CD1c-positive myeloid dendritic cell (primary cell): ENCODE measurements at regions not wholly inside any gene's neighbourhood (a gene's known extent, or its start where the extent isn't known, plus 50 kb on each side); places are given as distances from the start of the nearest gene placed in this dataset.

Experiments
- DNase-seq: peaks from one replicate; pipeline ENCODE4 v3.0.0-alpha.2; 2016; ENCODE audit errors: extremely low spot score

GRCh38 chr22:49213731-49214352, 613.8 kb downstream of the BRD1 start:
- no peak for DNase-seq

- no peak for DNase-seq
Observed at GRCh38 chr22:49212466-49212865, 615.2 kb downstream of the BRD1 start.

GRCh38 chr22:49212002-49212401, 615.7 kb downstream of the BRD1 start:
- no peak for DNase-seq

- DNase-seq, result no peak
Observed at GRCh38 chr22:49211176-49211575, 616.5 kb downstream of the BRD1 start.

DNA sequence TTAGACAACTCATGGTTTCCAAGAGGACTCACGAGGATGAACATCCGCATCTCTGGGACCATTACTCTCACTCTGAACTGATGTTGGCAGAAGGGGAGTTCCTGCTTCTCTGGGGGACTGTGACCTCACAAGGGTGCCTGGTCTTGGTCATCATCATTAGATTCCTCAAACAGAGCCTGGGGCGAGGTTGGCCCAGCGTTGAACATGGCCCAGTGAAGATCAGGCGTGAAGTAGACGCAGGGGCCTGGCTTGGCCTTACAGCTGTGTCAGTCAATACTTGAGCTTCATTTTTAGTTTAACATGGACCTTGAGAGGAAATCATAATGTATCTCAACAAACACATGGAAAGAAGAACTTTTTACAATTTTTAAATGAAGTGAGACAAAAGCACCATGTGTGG, 617.1 kb downstream of the BRD1 start:
- DNase-seq, result no peak

- no peak for DNase-seq
Observed at GRCh38 chr22:49209452-49210195, 618.0 kb downstream of the BRD1 start.

GRCh38 chr22:49208768-49209252, 618.9 kb downstream of the BRD1 start:
- DNase-seq, result no peak

GRCh38 chr22:49208004-49208402, 619.7 kb downstream of the BRD1 start:
- DNase-seq, result no peak

- DNase-seq, result no peak
Observed at GRCh38 chr22:49207008-49208003, 620.4 kb downstream of the BRD1 start.

- DNase-seq, result no peak
Observed at GRCh38 chr22:49206281-49206680, 621.4 kb downstream of the BRD1 start.

DNA sequence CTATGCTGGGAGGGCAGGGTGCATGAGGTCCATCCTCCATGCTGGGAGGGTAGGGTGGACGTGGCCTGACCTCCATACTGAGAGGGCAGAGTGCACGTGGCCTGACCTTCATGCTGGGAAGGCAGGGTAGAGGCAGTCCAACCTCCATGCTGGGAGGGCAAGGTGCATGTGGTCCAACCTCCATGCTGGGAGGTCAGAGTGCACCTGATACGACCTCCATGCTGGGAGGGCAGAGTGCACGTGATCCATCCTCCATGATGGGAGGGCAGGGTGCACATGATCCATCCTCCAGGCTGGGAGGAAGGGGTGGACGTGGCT, 622.2 kb downstream of the BRD1 start:
- DNase-seq, result no peak

DNA sequence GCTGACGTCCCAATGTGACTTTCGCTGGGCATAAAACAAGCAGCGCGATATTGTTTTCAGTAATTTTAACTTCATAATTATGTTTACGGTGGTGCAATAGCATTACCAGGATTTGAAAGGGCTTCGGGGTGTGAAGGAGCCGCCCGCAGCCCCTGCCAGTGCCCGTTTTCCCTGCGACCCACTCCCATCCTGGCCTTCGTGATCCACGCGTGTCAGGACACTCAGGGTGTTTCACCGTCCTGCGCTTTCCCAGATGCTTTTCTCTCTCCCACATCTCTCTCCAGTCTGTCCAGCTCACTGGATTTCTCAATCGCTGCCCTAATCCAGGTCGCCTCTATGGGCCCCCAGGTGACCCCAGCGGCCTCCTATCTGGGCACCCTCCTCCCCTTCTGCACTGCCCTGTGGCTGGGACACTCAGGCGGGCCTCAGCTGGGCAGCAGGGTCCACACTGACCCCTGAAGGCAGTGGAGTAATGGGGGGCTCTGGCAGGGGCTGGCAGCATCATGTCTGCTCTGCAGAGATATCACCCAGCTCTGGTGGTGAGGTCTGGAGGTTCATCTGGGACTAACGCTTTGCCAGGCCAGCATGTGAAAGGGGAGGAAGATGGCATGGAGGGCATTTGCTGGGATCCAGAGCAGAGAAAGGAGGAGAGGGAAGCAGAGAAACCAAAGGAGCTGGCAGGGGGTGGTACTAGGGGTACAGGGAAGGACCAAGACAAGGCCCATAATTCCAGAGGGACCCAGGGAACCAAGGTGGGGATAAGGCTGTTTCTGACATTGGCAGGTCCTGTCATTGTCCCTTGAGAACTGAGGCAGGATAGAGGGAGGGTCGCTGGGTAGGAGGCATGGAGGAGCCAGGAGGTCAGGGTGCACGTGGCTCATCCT, 622.8 kb downstream of the BRD1 start:
- no peak for DNase-seq

GRCh38 chr22:49203859-49204598, 623.6 kb downstream of the BRD1 start:
- no peak for DNase-seq

DNA sequence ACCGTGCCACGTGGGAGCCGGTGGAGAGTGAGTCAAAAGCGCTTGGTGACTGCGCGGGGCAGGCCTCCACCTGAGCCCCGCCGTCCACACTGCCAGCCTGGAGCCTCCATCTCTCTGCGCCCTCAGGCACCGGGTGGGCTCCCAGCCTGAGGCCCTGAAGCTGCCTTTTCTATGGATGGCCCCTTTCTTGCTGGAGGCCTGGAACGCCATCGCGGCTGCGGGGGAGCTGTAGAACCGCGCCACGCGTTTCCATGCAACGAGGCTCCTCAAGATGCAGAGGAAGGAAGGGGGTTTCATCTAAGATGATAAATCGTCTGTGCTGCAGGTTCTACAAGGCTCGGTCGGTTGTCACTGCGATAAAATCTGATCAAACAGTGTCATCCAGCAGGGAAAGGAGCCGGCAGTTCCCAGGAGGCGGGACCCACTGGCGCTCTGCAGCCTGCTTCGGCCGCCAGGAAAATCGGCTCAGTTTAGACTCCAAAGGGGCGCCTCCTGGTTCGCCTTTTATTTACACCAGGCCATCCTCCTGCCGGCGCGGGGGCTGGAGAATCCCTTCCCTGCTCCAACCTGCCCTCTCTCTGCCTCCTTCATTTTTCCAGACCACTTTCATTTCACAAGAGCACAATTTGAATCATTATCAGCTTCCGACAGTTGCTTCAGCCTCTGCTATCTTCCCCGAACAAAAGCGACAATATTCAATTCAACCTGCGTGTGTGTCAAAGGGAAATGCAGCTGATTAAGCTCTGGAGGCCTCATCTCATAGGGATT, 624.4 kb downstream of the BRD1 start:
- no peak for DNase-seq

GRCh38 chr22:49202226-49202625, 625.4 kb downstream of the BRD1 start:
- DNase-seq, result no peak

GRCh38 chr22:49201046-49201970, 626.4 kb downstream of the BRD1 start:
- DNase-seq, result no peak

DNA sequence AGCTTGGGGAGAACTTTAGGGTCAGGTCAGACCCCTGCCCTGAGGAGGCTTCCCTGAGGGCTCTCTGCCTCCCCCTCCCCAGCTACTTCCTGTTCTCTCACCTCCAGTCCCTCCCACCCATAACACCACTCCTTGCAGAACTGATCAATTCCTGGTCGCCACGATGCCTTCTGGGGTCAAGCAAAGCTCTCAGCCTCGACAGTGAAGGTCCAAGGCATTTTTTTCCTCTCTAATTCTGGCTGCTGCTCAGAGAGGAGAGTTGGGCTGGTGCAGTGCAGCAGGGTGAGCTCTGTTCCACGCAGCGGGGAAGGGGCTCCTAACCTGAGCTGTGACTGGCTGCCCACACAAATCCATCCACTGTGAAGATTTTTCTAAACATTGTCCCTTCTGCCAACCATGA, 628.4 kb downstream of the BRD1 start:
- no peak for DNase-seq

DNA sequence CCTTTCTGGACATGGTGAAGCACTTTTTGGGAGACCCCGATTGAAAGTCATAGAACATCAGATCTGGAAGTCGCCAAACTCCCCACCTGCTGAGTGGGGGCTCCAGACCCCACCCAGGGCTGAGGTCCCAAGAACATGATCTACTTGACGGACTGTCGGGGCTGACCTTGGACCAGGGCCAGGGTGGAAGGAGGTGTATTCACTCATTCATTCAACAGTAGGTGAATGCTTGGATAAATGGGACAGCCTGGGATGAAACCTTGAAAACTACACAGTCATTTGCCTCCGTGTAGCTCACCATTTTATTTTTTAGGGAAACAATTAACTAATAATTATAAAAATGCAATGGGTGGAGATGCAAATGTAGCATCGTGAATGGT, 629.0 kb downstream of the BRD1 start:
- no peak for DNase-seq
